HCT116 (cell line): ENCODE measurements at regions not wholly inside any gene's neighbourhood (a gene's known extent, or its start where the extent isn't known, plus 50 kb on each side); places are given as distances from the start of the nearest gene placed in this dataset.

Experiments
- ATAC-seq: fragments of 200-7000 bp; cut with Tn5 transposase; 2 replicates; pipeline ENCODE4 v1.9.1; 2020; ENCODE audit warnings: mild to moderate bottlenecking, moderate library complexity
- BruUV-seq: library from RNA; stranded (reverse); fragments of 400-500 nt; replicated peaks from 2 replicates; lab custom pipeline; 2021; lab: Mats Ljungman, UMichigan
- CTCF ChIA-PET: fragments of 300-600 bp; sonication (Branson Sonifier 250); formaldehyde crosslinking; loops from one replicate; lab custom pipeline; 2021; ENCODE audit warnings: antibody characterized with exemption; lab: Charles Lee
- POLR2A ChIA-PET: fragments of 300-600, 350-600 bp; sonication (Branson Sonifier 250); formaldehyde crosslinking; loops from one replicate; lab custom pipeline; 2021; ENCODE audit warnings: antibody characterized with exemption; lab: Charles Lee
- RAD21 ChIA-PET, 2 experiments: fragments of 300-600 bp; sonication (Branson Sonifier 250); formaldehyde crosslinking; loops; one replicate each; lab custom pipeline; 2023; ENCODE audit warnings: low total read pairs in 2 of 2; ENCODE audit not compliant: uncharacterized antibody in 2 of 2, unreplicated experiment in 2 of 2, low non-redundant PET in 1 of 2; lab: Charles Lee
- DNase-seq: peaks from one replicate; pipeline ENCODE4 v3.0.0-alpha.2; 2010; ENCODE audit warnings: low read depth, low spot score
- H2AFZ ChIP-seq: fragments of 200-600 bp; shearing (Covaris generic), sonication (generic); 2 replicates; pipeline ENCODE4 v1.6.1; 2017; ENCODE audit warnings: low read depth, mixed run types, mixed read lengths, antibody characterized with exemption, low read length; ENCODE audit not compliant: poor library complexity, severe bottlenecking
- H3K27ac ChIP-seq: 2 replicates; pipeline ENCODE4 v1.5.1; 2012; ENCODE audit warnings: low read depth, low read length
- H3K27me3 ChIP-seq: fragments of 200-600 bp; sonication (generic); 2 replicates; pipeline ENCODE4 v1.6.1; 2016; ENCODE audit warnings: mixed run types, low read length, mixed read lengths; ENCODE audit not compliant: insufficient read depth
- H3K36me3 ChIP-seq, 2 experiments: fragments of 200-500 bp in 1 of 2; fragments of 200-600 bp in 1 of 2; sonication (Bioruptor generic) in 1 of 2; sonication (generic) in 1 of 2; 2 replicates each; pipeline versions ENCODE4 v1.5.1 to v1.6.1; 2014 to 2016; ENCODE audit warnings: low read length in 2 of 2, inconsistent platforms in 1 of 2, mixed read lengths in 1 of 2, mixed run types in 1 of 2; ENCODE audit not compliant: insufficient read depth in 2 of 2, control insufficient read depth in 1 of 2
- H3K4me1 ChIP-seq, 2 experiments: fragments of 200-600 bp in 1 of 2; sonication (generic) in 1 of 2; 2 replicates each; pipeline versions ENCODE4 v1.5.1 to v1.6.1; 2012 to 2017; ENCODE audit warnings: low read length in 2 of 2, inconsistent platforms in 1 of 2, mild to moderate bottlenecking in 1 of 2, mixed read lengths in 1 of 2, mixed run types in 1 of 2, moderate library complexity in 1 of 2; ENCODE audit not compliant: insufficient read depth in 2 of 2, control insufficient read depth in 1 of 2
- H3K4me2 ChIP-seq: fragments of 200-600 bp; sonication (generic); 2 replicates; pipeline ENCODE4 v1.6.1; 2017; ENCODE audit warnings: mixed run types, low read length, mixed read lengths
- H3K4me3 ChIP-seq, 2 experiments: fragments of 200-600 bp in 1 of 2; sonication (generic) in 1 of 2; replicated peaks in 1 of 2; 2 replicates each; pipeline ENCODE4 v1.5.1; 2011 to 2016; ENCODE audit warnings: low read length in 2 of 2, control low read depth in 1 of 2, low read depth in 1 of 2, mild to moderate bottlenecking in 1 of 2, mixed read lengths in 1 of 2, mixed run types in 1 of 2
- H3K79me2 ChIP-seq: fragments of 200-600 bp; sonication (generic); 2 replicates; pipeline ENCODE4 v1.6.1; 2017; ENCODE audit warnings: mild to moderate bottlenecking, mixed run types, low read length, moderate library complexity, mixed read lengths; ENCODE audit not compliant: insufficient read depth
- H3K9ac ChIP-seq: fragments of 200-600 bp; sonication (generic); 2 replicates; pipeline ENCODE4 v1.6.1; 2016; ENCODE audit warnings: low read length, mixed read lengths
- H3K9me2 ChIP-seq: fragments of 200-600 bp; sonication (generic), shearing (Covaris generic); 2 replicates; pipeline ENCODE4 v1.6.1; 2017; ENCODE audit warnings: mixed run types, mild to moderate bottlenecking, moderate library complexity; ENCODE audit not compliant: insufficient read depth
- H3K9me3 ChIP-seq, 2 experiments: fragments of 200-500 bp in 1 of 2; fragments of 200-600 bp in 1 of 2; sonication (Bioruptor generic) in 1 of 2; sonication (generic) in 1 of 2; 2 replicates each; pipeline ENCODE4 v1.6.1; 2014 to 2017; ENCODE audit warnings: low read length in 2 of 2, mixed read lengths in 2 of 2, inconsistent platforms in 1 of 2, low read depth in 1 of 2, mild to moderate bottlenecking in 1 of 2, mixed run types in 1 of 2, moderate library complexity in 1 of 2; ENCODE audit not compliant: control insufficient read depth in 1 of 2, insufficient read depth in 1 of 2
- H4K20me1 ChIP-seq: fragments of 200-600 bp; sonication (generic), shearing (Covaris generic); 2 replicates; pipeline ENCODE4 v1.6.1; 2017; ENCODE audit warnings: mixed run types, mild to moderate bottlenecking, moderate library complexity; ENCODE audit not compliant: insufficient read depth
- CBX3 ChIP-seq: IDR thresholded peaks from 2 replicates; pipeline ENCODE4 v1.6.1; 2012; ENCODE audit warnings: low read depth
- CEBPB ChIP-seq: IDR thresholded peaks from 2 replicates; pipeline ENCODE4 v1.6.1; 2012; ENCODE audit warnings: low read depth
- ELF1 ChIP-seq: IDR thresholded peaks from 2 replicates; pipeline ENCODE4 v1.6.1; 2012; ENCODE audit warnings: low read depth, borderline replicate concordance
- EZH2 ChIP-seq: fragments of 200-600 bp; sonication (generic); IDR thresholded peaks from 2 replicates; pipeline ENCODE4 v1.6.1; 2017; ENCODE audit warnings: antibody characterized with exemption, mixed run types
- POLR2A ChIP-seq: IDR thresholded peaks from 2 replicates; pipeline ENCODE4 v1.7.0; 2011; ENCODE audit warnings: borderline replicate concordance; ENCODE audit not compliant: insufficient read depth, insufficient read length; ENCODE audit errors: extremely low read depth
- RAD21 ChIP-seq: IDR thresholded peaks from 2 replicates; pipeline ENCODE4 v1.6.1; 2012; ENCODE audit warnings: low read depth, mild to moderate bottlenecking
- SP1 ChIP-seq: IDR thresholded peaks from 2 replicates; pipeline ENCODE4 v1.6.1; 2012; ENCODE audit warnings: low read depth
- YY1 ChIP-seq: IDR thresholded peaks from 2 replicates; pipeline ENCODE4 v1.6.1; 2011; ENCODE audit warnings: low read length, low read depth, moderate library complexity, mild to moderate bottlenecking; ENCODE audit not compliant: insufficient replicate concordance; ENCODE audit errors: extremely low read depth
- ZNF274 ChIP-seq: fragments of 200-500 bp; sonication (Bioruptor generic); IDR thresholded peaks from 2 replicates; pipeline ENCODE4 v1.6.1; 2014; ENCODE audit warnings: mild to moderate bottlenecking, low read depth, low read length, inconsistent platforms
- intact Hi-C: fragments of 100-400 bp; cut with micrococcal nuclease; formaldehyde crosslinking; loops from 2 replicates; pipeline ENCODE4 v1.10.0; 2022
- TF ChIP-seq, protein P1 (sequence below): IDR thresholded peaks from 2 replicates; pipeline ENCODE4 v1.6.1; 2012; ENCODE audit warnings: low read depth
- TF ChIP-seq, protein P2 (sequence below): IDR thresholded peaks from 2 replicates; pipeline ENCODE4 v1.6.1; 2012

DNA sequence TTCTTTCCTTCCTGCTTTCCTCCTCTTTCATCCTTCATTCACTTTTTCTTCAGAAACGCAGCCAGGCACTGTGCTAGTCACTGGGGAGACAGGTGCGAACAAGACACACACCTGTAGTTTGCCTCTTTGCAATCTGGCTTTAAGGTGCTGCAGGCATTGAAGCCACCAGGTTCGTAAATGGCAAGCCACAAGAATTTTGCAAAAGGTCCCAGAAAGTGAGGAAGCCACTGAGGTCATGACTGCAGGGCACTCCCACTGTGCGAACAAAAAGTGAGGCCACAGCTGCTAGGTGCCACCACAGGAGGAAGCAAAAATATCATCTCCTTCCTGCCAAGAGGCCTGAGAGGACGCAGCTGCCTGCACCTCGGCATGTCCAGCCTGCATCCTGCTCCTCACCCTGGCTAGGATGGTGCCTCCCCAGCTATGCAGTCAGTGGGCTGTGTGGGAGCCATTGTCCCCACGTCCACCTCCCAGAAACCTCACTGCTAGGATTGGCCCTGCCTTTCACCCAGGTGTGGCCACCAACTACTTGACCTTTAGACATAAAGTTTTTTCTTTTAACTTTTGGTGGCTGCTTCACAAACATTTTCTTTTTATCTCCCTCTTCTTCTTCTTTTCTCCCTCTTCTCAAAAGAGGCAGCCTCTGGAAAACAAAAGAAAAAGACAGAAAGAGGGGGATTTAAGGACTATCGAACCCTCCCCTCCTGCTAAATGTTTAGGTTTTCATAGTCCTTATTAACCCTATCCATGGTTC lies 230.8 kb downstream of the BCAS1 start:
- peak overlapping the region; percentile 65 for H2AFZ ChIP-seq
- H3K79me2 ChIP-seq, result no peaks in the 10 kb centered on the region
- BruUV-seq, result no TSS peak
- intact Hi-C loops, result no loop called here
- no peaks in the 10 kb centered on the region for H4K20me1 ChIP-seq
- ChIA-PET RAD21 (no interaction called here), POLR2A (no interaction called here), CTCF (no interaction called here)
- no peaks in the 10 kb centered on the region for H3K9me2 ChIP-seq
- H3K4me2 ChIP-seq, result peak overlapping the region; percentile 31; the same call in 1 of the 2 replicates
- DNase-seq (no peak), ATAC-seq (peak; percentile 42; the same call in 1 of the 2 replicates)
- no peaks in the 10 kb centered on the region for H3K36me3 ChIP-seq
- no peak overlapping the region for H3K4me3 ChIP-seq
- H3K9me3 ChIP-seq, result no peaks in the 10 kb centered on the region
- peaks cover 7 to 20% of the 10 kb centered on the region in 2 experiments for H3K4me1 ChIP-seq
- H3K27me3 ChIP-seq, result no peaks in the 10 kb centered on the region
- no peak overlapping the region for H3K9ac ChIP-seq
- no peak overlapping the region for H3K27ac ChIP-seq
- TF ChIP-seq ZNF274, result no peak
- TF ChIP-seq, protein P1, sequence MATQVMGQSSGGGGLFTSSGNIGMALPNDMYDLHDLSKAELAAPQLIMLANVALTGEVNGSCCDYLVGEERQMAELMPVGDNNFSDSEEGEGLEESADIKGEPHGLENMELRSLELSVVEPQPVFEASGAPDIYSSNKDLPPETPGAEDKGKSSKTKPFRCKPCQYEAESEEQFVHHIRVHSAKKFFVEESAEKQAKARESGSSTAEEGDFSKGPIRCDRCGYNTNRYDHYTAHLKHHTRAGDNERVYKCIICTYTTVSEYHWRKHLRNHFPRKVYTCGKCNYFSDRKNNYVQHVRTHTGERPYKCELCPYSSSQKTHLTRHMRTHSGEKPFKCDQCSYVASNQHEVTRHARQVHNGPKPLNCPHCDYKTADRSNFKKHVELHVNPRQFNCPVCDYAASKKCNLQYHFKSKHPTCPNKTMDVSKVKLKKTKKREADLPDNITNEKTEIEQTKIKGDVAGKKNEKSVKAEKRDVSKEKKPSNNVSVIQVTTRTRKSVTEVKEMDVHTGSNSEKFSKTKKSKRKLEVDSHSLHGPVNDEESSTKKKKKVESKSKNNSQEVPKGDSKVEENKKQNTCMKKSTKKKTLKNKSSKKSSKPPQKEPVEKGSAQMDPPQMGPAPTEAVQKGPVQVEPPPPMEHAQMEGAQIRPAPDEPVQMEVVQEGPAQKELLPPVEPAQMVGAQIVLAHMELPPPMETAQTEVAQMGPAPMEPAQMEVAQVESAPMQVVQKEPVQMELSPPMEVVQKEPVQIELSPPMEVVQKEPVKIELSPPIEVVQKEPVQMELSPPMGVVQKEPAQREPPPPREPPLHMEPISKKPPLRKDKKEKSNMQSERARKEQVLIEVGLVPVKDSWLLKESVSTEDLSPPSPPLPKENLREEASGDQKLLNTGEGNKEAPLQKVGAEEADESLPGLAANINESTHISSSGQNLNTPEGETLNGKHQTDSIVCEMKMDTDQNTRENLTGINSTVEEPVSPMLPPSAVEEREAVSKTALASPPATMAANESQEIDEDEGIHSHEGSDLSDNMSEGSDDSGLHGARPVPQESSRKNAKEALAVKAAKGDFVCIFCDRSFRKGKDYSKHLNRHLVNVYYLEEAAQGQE, result no peak
- no peak for TF ChIP-seq CEBPB
- no peak for TF ChIP-seq RAD21
- no peak for TF ChIP-seq EZH2
- TF ChIP-seq POLR2A, result no peak
- no peak for TF ChIP-seq CBX3
- TF ChIP-seq ELF1, result no peak
- TF ChIP-seq, protein P2, sequence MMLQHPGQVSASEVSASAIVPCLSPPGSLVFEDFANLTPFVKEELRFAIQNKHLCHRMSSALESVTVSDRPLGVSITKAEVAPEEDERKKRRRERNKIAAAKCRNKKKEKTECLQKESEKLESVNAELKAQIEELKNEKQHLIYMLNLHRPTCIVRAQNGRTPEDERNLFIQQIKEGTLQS, result no peak
- no peak for TF ChIP-seq YY1
- no peak for TF ChIP-seq SP1
- TF ChIP-seq, all 23 proteins: peak for 0
